Stimulated activated memory B cell treated with anti-CD40 and anti-IgM and Interleukin-4, amounts not matched to agents 10 μg/mL and 1 μg/mL and 100 μg/mL, for 72 hours (primary cell): ENCODE measurements at regions not wholly inside any gene's neighbourhood (a gene's known extent, or its start where the extent isn't known, plus 50 kb on each side); places are given as distances from the start of the nearest gene placed in this dataset.
"Not testable (repeated sequence)": the region's sequence is repeated elsewhere in the genome, so short reads cannot be mapped to it uniquely, and the experiment has no call there.

Source experiments
- ATAC-seq: fragments of 150-1000 bp; cut with Tn5 transposase; 2 replicates; pipeline ENCODE4 v1.10.0; 2021
- H3K27ac Mint-ChIP-seq: one replicate; pipeline ENCODE4 v1.8.0; 2022; ENCODE audit warnings: mild to moderate bottlenecking, mixed read lengths
- H3K27me3 Mint-ChIP-seq: one replicate; pipeline ENCODE4 v1.8.0; 2022; ENCODE audit warnings: mixed read lengths
- H3K36me3 Mint-ChIP-seq: one replicate; pipeline ENCODE4 v1.8.0; 2022; ENCODE audit warnings: mixed read lengths
- H3K4me1 Mint-ChIP-seq: one replicate; pipeline ENCODE4 v1.8.0; 2022; ENCODE audit warnings: mixed read lengths
- H3K4me3 Mint-ChIP-seq: one replicate; pipeline ENCODE4 v1.8.0; 2022; ENCODE audit warnings: mild to moderate bottlenecking, moderate library complexity, mixed read lengths
- H3K9me3 Mint-ChIP-seq: one replicate; pipeline ENCODE4 v1.8.0; 2022; ENCODE audit warnings: mixed read lengths

DNA sequence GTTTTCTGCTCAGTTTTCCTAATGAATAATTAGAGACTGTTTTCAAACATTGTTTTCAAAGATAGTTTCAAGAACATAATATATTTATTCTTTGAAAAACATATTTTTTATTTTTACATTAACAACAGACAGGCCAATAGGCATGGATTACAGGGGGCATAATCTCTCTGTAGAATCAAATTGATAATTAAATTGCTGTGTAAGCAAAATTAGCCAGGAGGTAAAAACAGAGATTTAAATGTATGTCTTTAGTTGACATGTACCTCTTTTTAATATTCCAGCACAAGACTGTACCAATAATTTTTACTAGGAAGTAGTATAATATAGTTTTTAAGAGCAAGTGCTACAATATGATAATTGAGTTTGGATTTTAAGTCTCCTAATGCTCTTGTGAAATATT, 1444.5 kb downstream of the BRINP3 start:
- H3K27me3 Mint-ChIP-seq, result no peaks in the 10 kb centered on the region
- H3K4me1 Mint-ChIP-seq, result no peaks in the 10 kb centered on the region
- H3K27ac Mint-ChIP-seq, result no peak overlapping the region
- no peak for ATAC-seq
- H3K36me3 Mint-ChIP-seq, result no peaks in the 10 kb centered on the region
- peaks cover 3% of the 10 kb centered on the region for H3K9me3 Mint-ChIP-seq
- no peak overlapping the region for H3K4me3 Mint-ChIP-seq

DNA sequence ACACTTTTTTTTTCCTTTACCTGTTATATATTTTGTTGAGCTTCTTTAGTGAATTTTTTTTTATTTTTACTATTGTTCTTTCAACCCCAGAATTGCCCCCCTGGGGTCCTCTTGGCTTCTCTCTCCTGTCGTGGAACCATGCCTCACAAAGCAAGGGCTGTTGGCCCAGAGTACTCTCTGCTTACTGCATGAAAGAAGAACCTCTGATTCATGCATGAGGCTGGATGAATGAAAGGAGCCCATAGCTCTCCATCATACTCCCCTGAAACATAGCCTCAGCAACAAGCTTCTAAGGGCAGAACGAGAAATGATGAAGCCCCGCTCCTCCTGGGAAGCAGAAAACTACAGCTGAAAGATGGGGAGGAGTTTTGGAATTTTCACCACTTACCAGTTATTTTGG, 1441.0 kb downstream of the BRINP3 start:
- no peak overlapping the region for H3K27ac Mint-ChIP-seq
- no peaks in the 10 kb centered on the region for H3K27me3 Mint-ChIP-seq
- no peaks in the 10 kb centered on the region for H3K36me3 Mint-ChIP-seq
- ATAC-seq, result no peak
- H3K4me1 Mint-ChIP-seq, result no peaks in the 10 kb centered on the region
- no peak overlapping the region for H3K4me3 Mint-ChIP-seq
- H3K9me3 Mint-ChIP-seq, result no peaks in the 10 kb centered on the region

DNA sequence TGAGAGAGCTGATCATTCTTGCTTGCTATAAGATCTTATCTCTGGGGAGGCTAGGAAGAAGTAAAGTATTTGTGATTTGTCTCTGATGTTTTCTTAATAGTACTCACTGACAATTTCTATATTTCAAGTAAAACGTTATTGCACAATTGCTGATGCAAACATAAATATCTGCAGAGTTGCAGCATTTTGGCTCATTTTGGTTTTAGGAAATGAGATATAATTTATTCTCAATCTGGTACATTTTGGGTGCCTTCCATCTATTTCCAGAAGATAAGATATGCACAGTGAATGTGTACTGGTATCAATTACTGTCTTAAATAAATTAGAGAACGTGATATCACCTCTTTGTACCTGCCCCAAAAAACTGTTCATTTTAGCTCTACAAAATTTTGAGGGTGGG, 1431.5 kb downstream of the BRINP3 start:
- Mint-ChIP-seq H3K4me3 (no peak overlapping the region), H3K27me3 (no peaks in the 10 kb centered on the region), H3K9me3 (peaks cover 5% of the 10 kb centered on the region), H3K27ac (no peak overlapping the region), H3K36me3 (no peaks in the 10 kb centered on the region), H3K4me1 (no peaks in the 10 kb centered on the region)
- no peak for ATAC-seq

DNA sequence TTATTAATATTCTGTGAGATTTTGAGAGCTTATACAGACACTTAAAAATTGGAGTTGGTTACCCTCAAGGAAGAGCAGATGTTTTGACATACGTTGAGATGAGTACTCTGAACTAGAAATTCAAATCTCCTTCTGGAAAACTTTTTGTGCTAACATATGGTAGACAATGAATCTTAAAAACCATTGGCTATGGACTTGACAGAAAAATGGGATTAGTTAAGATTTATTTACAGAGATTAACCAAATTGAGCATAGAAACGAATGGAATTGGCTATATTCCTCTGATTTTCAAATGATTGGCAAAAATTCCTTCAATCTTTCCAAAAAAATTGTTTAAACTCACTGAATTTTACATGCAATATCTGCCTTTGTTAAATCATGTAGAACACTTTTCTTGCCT, 1392.9 kb downstream of the BRINP3 start:
- no peak for ATAC-seq
- H3K4me3 Mint-ChIP-seq, result no peak overlapping the region
- H3K27me3 Mint-ChIP-seq, result no peaks in the 10 kb centered on the region
- H3K9me3 Mint-ChIP-seq, result no peaks in the 10 kb centered on the region
- no peak overlapping the region for H3K27ac Mint-ChIP-seq
- H3K36me3 Mint-ChIP-seq, result no peaks in the 10 kb centered on the region
- H3K4me1 Mint-ChIP-seq, result no peaks in the 10 kb centered on the region

DNA sequence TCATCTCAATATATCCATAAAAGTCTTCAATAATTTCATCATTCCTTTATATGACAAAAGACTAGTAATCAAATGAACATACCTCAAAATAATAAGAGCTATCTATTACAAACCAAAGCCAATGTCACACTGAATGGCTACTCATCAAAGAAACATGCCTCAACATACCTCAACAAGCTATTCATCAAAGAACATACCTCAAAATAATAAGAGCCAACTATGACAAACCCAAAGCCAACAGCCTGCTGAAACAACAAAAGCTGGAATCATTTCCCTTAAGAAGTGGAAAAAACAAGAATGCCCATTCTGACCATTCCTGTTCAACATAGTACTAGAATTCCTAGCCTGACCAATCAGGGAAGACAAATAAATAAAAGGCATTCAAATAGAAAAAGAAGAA, 1373.7 kb downstream of the BRINP3 start:
- Mint-ChIP-seq H3K36me3 (no peaks in the 10 kb centered on the region), H3K4me3 (no peak overlapping the region), H3K27me3 (no peaks in the 10 kb centered on the region), H3K27ac (no peak overlapping the region), H3K9me3 (peaks cover 7% of the 10 kb centered on the region), H3K4me1 (no peaks in the 10 kb centered on the region)
- ATAC-seq, result no peak

DNA sequence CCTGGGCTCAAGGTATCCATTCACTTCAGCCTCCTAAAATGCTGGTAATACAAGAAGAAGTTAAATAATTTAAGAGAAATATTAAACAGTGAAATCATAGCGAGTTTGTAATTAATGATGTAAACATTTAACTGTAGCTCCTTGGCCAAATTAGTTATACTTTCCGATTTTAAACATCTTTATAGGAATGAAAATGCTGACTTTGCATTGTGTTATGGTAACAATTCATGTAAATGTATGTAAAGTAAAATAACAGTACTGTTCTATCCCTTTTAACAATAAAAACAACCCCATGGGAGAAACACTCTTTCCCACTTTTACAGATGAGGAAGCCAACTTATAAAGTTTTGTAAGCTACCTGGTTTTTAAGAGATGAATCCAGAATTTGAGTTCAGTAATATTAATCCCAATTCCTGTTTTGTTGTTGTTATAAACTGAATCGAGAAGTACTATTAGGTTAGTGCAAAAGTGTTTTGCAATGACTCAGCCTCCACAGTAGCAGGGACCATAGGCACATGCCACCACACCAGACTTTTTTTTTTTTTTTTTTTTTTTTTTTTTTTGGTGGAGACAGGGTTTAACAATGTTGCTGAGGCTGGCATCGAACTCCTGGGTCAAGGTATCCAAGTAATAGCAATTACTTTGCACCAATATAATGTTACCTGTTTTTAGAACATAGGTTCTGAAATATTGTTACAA, 1360.4 kb downstream of the BRINP3 start:
- Mint-ChIP-seq H3K27ac (no peak overlapping the region), H3K4me3 (no peak overlapping the region), H3K36me3 (no peaks in the 10 kb centered on the region), H3K4me1 (no peaks in the 10 kb centered on the region), H3K9me3 (no peaks in the 10 kb centered on the region), H3K27me3 (no peaks in the 10 kb centered on the region)
- ATAC-seq, result no peak

DNA sequence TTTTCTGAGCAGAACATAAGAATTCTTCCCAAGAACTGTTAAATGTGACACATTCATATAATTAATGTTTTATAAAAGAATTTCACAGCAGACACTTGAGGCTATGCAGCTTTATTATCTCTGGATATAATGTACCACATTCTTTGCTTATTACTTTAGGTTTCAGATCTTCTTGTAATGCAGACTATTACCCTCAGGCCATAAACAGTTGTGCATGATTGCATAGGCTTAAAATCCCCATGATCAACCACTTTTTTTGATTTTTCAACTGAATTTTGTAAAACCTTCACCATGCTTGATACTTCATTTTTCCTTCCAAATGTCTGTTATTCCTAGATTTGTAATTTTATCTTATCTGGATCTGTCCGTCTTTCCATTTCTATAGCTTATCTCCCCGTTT, 1355.7 kb downstream of the BRINP3 start:
- Mint-ChIP-seq H3K27me3 (no peaks in the 10 kb centered on the region), H3K4me1 (no peaks in the 10 kb centered on the region), H3K27ac (no peak overlapping the region), H3K9me3 (peaks cover 4% of the 10 kb centered on the region), H3K36me3 (no peaks in the 10 kb centered on the region), H3K4me3 (no peak overlapping the region)
- no peak for ATAC-seq

DNA sequence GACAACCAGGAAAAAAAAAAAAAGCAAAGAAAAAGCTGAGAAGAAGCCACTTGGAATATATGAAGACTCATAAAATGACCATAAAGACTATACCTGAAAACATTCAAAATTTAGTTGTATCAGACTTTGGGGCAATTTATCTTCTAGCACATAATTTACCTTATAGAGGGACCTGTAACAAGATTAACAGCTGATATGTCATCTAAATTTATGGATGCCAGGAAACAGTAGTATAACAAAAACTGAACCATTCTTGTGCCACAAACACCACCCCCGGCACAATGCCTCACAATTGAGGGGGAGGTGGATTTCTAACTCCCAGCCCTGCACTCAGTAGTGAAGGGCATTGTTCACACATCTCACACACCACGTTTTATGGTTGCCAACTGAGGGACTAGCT, 1352.0 kb downstream of the BRINP3 start:
- ATAC-seq, result no peak
- Mint-ChIP-seq H3K27me3 (no peaks in the 10 kb centered on the region), H3K9me3 (peaks cover 7% of the 10 kb centered on the region), H3K27ac (no peak overlapping the region), H3K4me1 (no peaks in the 10 kb centered on the region), H3K4me3 (no peak overlapping the region), H3K36me3 (no peaks in the 10 kb centered on the region)

DNA sequence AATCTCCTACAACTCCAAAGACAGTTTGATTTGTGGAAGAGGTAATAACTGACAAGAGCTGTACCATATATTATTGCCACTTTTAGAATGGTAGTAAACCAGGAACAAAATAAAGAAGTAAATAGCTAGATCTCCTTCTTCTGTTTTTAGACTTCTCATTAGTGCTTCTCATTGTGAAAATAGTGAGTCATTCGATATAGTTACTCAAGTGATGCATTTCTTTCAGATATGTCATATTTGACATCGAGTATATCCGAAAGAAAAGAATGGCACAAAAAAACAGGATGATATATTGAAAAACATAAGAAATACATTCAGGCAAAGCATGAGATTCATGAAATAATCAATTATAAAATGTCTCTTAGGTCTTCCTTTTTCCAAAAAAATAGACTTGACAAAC, 1346.1 kb downstream of the BRINP3 start:
- Mint-ChIP-seq H3K4me1 (no peaks in the 10 kb centered on the region), H3K27ac (no peak overlapping the region), H3K4me3 (no peak overlapping the region), H3K36me3 (no peaks in the 10 kb centered on the region), H3K27me3 (no peaks in the 10 kb centered on the region), H3K9me3 (peaks cover 3% of the 10 kb centered on the region)
- ATAC-seq, result no peak

DNA sequence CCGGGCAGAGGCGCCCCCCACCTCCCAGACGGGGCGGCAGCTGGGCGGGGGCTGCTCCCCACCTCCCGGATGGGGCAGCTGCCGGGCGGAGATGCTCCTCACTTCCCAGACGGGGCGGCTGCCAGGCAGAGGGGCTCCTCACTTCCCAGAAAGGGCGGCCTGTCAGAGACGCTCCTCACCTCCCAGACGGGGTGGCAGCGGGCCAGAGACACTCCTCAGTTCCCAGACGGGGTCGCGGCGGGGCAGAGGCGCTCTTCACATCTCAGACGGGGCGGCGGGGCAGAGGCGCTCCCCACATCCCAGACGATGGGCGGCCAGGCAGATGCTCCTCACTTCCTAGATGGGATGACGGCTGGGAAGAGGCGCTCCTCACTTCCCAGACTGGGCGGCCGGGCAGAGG, 1337.9 kb downstream of the BRINP3 start:
- not testable (repeated sequence) for H3K4me3 Mint-ChIP-seq, ATAC-seq, H3K4me1 Mint-ChIP-seq

DNA sequence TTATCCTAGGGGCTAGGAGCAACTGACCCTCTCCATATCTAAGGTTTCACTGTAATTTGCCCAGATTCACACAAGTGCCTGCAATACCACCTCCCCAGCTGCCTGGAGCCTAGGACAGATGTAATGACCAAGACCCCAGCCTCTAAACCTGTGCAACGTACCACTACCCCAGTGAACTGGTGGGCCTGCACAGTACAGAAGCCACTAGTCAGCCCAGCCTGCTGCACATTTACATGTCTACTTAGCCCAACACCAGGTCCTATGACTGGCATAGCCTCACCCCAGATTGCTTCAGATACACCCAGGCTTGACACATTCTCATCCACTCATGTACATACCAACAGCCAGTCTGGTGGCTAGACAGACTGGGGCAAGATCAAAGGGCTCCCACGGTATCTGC, 1336.6 kb downstream of the BRINP3 start:
- no peaks in the 10 kb centered on the region for H3K27me3 Mint-ChIP-seq
- H3K4me3 Mint-ChIP-seq, result no peak overlapping the region
- no peak overlapping the region for H3K27ac Mint-ChIP-seq
- peak; percentile 12 for ATAC-seq
- no peaks in the 10 kb centered on the region for H3K9me3 Mint-ChIP-seq
- H3K36me3 Mint-ChIP-seq, result no peaks in the 10 kb centered on the region
- H3K4me1 Mint-ChIP-seq, result no peaks in the 10 kb centered on the region

More for the DNA sequence above, 1337.9 kb downstream of the BRINP3 start:
- H3K27ac Mint-ChIP-seq, H3K27me3 Mint-ChIP-seq, H3K9me3 Mint-ChIP-seq, H3K36me3 Mint-ChIP-seq: not testable (repeated sequence)

DNA sequence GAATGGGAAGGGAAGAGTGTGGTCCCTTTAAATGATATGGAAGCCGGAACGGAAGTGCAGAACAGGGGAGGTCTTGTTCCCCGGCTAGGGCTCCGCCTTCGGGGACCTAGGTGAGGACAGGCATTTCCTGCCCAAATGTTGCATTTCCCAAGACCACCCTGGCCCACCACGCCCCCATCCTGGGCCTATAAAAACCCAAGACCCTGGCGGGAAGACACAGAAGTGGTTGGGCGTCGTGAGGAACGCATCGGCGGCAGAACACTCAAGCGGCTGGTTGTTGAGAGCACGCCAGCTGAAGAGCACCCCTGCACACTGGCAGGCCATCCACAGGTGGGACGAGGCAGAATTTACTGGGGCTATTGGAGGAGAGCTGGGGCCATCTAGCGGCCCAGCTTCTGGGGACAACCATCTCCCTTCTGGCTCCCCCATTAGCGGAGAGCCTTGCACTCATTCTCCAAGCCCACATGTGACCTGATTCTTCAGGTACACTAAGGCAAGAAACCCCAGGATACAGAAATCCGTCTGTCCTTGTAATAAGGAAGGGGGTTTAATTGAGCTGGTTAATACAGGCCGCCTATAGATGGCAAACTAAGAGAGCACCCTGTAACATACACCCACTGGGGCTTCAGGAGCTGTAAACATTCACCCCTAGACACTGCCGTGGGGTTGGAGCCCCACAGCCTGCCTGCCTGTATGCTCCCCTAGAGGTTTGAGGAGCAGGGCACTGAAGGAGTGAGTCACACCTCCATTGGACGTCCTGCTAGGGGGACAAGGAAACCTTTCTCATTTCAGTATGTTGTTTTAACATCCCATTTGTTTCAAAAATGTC, 1327.9 kb downstream of the BRINP3 start:
- H3K27ac Mint-ChIP-seq, result no peak overlapping the region
- H3K4me3 Mint-ChIP-seq, result no peak overlapping the region
- no peaks in the 10 kb centered on the region for H3K36me3 Mint-ChIP-seq
- no peaks in the 10 kb centered on the region for H3K4me1 Mint-ChIP-seq
- peaks cover 4% of the 10 kb centered on the region for H3K9me3 Mint-ChIP-seq
- H3K27me3 Mint-ChIP-seq, result no peaks in the 10 kb centered on the region
- no peak for ATAC-seq

DNA sequence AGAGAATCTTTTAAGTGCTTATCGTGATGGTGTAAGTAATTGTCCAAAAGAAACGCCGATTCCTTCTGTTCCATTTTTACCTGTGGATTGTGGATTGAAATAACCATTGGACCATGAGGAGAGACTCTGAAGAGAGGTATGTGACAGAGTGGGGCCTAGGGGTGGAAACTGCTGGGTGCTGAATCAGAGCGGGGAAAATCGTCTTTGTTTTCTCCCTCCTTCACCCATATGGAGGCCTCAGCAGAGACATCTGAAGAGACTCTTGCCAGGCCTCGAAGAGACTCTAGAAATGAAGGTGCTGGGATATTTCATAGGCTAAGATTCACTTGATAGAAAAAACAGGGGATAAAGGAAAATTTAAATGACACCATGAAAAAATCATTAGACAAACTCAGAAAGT, 1327.0 kb downstream of the BRINP3 start:
- Mint-ChIP-seq H3K36me3 (no peaks in the 10 kb centered on the region), H3K9me3 (peaks cover 5% of the 10 kb centered on the region), H3K4me1 (no peaks in the 10 kb centered on the region), H3K4me3 (no peak overlapping the region), H3K27me3 (no peaks in the 10 kb centered on the region), H3K27ac (no peak overlapping the region)
- no peak for ATAC-seq

DNA sequence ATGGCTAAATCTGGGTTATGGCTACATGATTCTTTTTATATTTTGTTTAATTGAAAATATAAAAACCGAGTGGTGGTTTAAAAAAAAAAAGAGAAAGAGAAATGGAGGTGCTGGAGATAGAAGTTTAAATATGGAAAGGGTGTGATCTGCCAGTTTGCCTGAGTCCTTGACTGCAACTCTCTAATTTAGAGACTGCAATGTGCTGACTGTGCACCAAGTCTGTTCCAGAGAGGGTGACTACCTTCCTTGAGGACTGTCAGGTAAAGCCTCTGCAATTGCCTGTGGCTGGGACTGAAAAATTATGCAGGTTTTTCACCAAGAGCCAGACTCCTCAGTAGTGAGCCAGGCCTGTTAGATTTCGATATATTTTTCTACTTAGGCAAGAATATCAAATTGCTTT, 1326.3 kb downstream of the BRINP3 start:
- no peak overlapping the region for H3K4me3 Mint-ChIP-seq
- peaks cover 6% of the 10 kb centered on the region for H3K9me3 Mint-ChIP-seq
- H3K27ac Mint-ChIP-seq, result no peak overlapping the region
- H3K36me3 Mint-ChIP-seq, result no peaks in the 10 kb centered on the region
- no peaks in the 10 kb centered on the region for H3K27me3 Mint-ChIP-seq
- H3K4me1 Mint-ChIP-seq, result no peaks in the 10 kb centered on the region
- ATAC-seq, result no peak

DNA sequence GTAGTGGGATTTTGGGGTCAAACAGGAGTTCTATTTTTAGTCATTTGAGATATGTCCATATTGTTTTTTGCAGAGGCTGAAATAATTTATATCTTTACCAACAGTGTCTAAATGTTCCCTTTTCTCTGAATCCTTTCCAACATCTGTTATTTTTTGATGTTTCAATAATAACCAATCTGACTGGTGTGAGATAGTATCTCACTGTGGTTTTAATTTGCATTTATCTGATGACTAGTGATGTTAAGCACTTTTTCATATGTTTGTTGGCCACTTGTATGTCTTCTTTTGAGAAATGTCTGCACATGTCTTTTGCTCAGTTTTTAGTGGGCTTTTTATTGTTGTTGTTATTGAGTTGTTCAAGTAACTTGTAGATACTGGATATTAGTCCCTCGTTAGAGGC, 1325.0 kb downstream of the BRINP3 start:
- Mint-ChIP-seq H3K4me1 (no peaks in the 10 kb centered on the region), H3K36me3 (no peaks in the 10 kb centered on the region), H3K27me3 (no peaks in the 10 kb centered on the region), H3K27ac (no peak overlapping the region), H3K9me3 (peaks cover 5% of the 10 kb centered on the region), H3K4me3 (no peak overlapping the region)
- no peak for ATAC-seq

DNA sequence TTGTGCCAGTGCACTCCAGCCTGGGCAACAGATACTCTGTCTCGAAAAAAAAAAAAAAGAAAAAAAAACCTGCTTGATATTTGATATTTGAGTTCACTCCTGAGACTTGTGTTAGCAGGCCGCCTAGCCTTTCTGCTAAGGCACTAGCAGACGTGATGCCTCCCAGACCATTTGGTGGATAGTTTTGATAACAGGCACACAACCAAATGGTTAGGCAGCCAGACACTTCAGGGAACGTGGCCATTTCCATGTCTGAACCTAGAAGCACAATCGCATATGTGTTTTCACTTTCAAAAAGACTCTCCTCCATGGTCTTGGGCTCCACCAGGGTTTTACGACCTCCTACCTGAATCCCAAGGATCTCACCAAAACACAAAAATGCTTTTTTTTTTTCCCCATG, 1319.5 kb downstream of the BRINP3 start:
- H3K36me3 Mint-ChIP-seq, result no peaks in the 10 kb centered on the region
- H3K27me3 Mint-ChIP-seq, result no peaks in the 10 kb centered on the region
- no peaks in the 10 kb centered on the region for H3K4me1 Mint-ChIP-seq
- no peak overlapping the region for H3K4me3 Mint-ChIP-seq
- no peak for ATAC-seq
- no peak overlapping the region for H3K27ac Mint-ChIP-seq
- H3K9me3 Mint-ChIP-seq, result peaks cover 10% of the 10 kb centered on the region
